ENCODE measurements at regions not wholly inside any gene's neighbourhood (a gene's known extent, or its start where the extent isn't known, plus 50 kb on each side); places are given as distances from the start of the nearest gene placed in this dataset.

- TF ChIP-seq CTCF (IDR thresholded peaks at IDR 0.05) (no peak), POLR2A (IDR thresholded peaks at IDR 0.05) (no peak), POLR2AphosphoS5 (IDR thresholded peaks at IDR 0.05) (no peak), EP300 (IDR thresholded peaks at IDR 0.05) (no peak)
Measured at GRCh38 chr7:84281518-84281917, 86.9 kb upstream of the SEMA3A start.
